IMR-90 (cell line): ENCODE measurements at regions not wholly inside any gene's neighbourhood (a gene's known extent, or its start where the extent isn't known, plus 50 kb on each side); places are given as distances from the start of the nearest gene placed in this dataset.

ENCODE experiments used
- CEBPB ChIP-seq: IDR thresholded peaks from 2 replicates; pipeline ENCODE4 v1.6.1; 2012; ENCODE audit warnings: low read depth, low read length, improper control_type of control experiment
- CHD1 ChIP-seq: IDR thresholded peaks from 2 replicates; pipeline ENCODE4 v1.6.1; 2012; ENCODE audit warnings: low read depth, low read length, improper control_type of control experiment
- MAFK ChIP-seq: IDR thresholded peaks from 2 replicates; pipeline ENCODE4 v1.6.1; 2012; ENCODE audit warnings: low read depth, low read length, improper control_type of control experiment
- MAZ ChIP-seq: IDR thresholded peaks from 2 replicates; pipeline ENCODE4 v1.6.1; 2012; ENCODE audit warnings: low read depth, mild to moderate bottlenecking, low read length, improper control_type of control experiment, moderate library complexity, borderline replicate concordance
- MXI1 ChIP-seq: IDR thresholded peaks from 2 replicates; pipeline ENCODE4 v1.6.1; 2012; ENCODE audit warnings: low read depth, mild to moderate bottlenecking, low read length, moderate library complexity, borderline replicate concordance
- POLR2A ChIP-seq: IDR thresholded peaks from 2 replicates; pipeline ENCODE4 v1.6.1; 2012; ENCODE audit warnings: mild to moderate bottlenecking, low read depth, low read length
- RAD21 ChIP-seq: IDR thresholded peaks from 2 replicates; pipeline ENCODE4 v1.6.1; 2012; ENCODE audit warnings: low read length, improper control_type of control experiment
- RCOR1 ChIP-seq: IDR thresholded peaks from 2 replicates; pipeline ENCODE4 v1.6.1; 2012; ENCODE audit warnings: mild to moderate bottlenecking, low read length, improper control_type of control experiment; ENCODE audit not compliant: insufficient replicate concordance
- RFX5 ChIP-seq: IDR thresholded peaks from 2 replicates; pipeline ENCODE4 v1.8.0; 2012; ENCODE audit warnings: low read depth, mild to moderate bottlenecking, low read length, moderate library complexity
- SMC3 ChIP-seq: fragments of 150-350 bp; IDR thresholded peaks from 2 replicates; pipeline ENCODE4 v1.6.1; 2016; ENCODE audit warnings: low read depth, mild to moderate bottlenecking, antibody characterized with exemption, low read length, moderate library complexity
- TF ChIP-seq, protein P1 (sequence below): conservative IDR thresholded peaks from 2 replicates; pipeline ENCODE4 v1.5.1; 2012; ENCODE audit warnings: mild to moderate bottlenecking, low read depth, low read length, improper control_type of control experiment

DNA sequence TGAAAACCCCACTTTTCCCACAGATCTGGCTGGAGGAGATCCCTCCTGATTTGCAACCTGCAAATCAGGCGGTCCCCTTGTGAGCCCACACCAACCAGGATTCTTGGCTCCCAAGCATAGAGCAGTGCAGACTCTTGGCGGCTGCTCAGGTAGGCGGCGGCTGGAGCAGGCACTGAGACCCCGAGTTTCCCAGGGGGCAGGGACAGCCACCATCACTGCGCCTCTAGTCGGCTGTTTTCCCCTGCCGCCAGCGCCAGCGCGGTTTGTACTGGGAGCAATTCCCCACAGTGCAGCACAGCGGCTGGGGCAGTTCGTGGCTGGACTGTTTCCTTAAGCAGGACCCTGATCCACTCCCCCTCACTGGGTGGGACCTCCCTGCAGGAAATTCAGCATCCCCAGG is 323.3 kb downstream of the TRIB2 start:
- TF ChIP-seq, protein P1, sequence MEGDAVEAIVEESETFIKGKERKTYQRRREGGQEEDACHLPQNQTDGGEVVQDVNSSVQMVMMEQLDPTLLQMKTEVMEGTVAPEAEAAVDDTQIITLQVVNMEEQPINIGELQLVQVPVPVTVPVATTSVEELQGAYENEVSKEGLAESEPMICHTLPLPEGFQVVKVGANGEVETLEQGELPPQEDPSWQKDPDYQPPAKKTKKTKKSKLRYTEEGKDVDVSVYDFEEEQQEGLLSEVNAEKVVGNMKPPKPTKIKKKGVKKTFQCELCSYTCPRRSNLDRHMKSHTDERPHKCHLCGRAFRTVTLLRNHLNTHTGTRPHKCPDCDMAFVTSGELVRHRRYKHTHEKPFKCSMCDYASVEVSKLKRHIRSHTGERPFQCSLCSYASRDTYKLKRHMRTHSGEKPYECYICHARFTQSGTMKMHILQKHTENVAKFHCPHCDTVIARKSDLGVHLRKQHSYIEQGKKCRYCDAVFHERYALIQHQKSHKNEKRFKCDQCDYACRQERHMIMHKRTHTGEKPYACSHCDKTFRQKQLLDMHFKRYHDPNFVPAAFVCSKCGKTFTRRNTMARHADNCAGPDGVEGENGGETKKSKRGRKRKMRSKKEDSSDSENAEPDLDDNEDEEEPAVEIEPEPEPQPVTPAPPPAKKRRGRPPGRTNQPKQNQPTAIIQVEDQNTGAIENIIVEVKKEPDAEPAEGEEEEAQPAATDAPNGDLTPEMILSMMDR = no peak
- TF ChIP-seq SMC3 (no peak), MAFK (no peak), RCOR1 (no peak), CHD1 (no peak), MXI1 (no peak), CEBPB (no peak), RFX5 (no peak), MAZ (no peak), RAD21 (no peak), POLR2A (no peak)
